Activated CD4-positive, alpha-beta T cell treated with anti-CD3 and anti-CD28 coated beads, Interleukin-2, amount 50 U/mL, for 16 hours (primary cell): ENCODE measurements at regions not wholly inside any gene's neighbourhood (a gene's known extent, or its start where the extent isn't known, plus 50 kb on each side); places are given as distances from the start of the nearest gene placed in this dataset.
A peak's percentile ranks its signal among the peaks of the same experiment; 100 is the strongest.

ENCODE experiments used
- DNase-seq: peaks from one replicate; pipeline ENCODE4 v3.0.0-alpha.2; 2020

GRCh38 chr6:28709478-28710349 lies 184.0 kb downstream of the GPX5 start:
- DNase-seq, result no peak

GRCh38 chr6:28710466-28711191 lies 184.9 kb downstream of the GPX5 start:
- DNase-seq, result peak; percentile 89

DNA sequence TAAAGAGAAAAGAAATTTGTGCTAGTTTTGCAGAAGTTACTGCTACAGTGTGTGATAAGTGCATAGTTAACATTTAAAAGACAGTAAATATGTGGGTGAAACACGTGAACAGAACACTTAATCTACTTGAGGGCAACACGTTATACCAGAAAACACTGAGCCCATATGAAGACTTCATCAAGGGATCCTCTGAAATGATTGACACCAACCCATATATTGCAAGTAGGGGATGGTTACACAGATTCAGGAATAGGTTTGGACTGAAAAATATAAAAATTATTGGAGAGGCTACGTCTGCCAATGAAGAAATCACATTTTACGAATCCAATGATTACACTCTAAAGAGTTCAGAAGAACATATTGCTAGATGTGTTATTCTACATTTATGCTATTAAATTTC lies 185.6 kb downstream of the GPX5 start:
- no peak for DNase-seq

- DNase-seq, result no peak
Observed at GRCh38 chr6:28711788-28712341, 186.2 kb downstream of the GPX5 start.

DNA sequence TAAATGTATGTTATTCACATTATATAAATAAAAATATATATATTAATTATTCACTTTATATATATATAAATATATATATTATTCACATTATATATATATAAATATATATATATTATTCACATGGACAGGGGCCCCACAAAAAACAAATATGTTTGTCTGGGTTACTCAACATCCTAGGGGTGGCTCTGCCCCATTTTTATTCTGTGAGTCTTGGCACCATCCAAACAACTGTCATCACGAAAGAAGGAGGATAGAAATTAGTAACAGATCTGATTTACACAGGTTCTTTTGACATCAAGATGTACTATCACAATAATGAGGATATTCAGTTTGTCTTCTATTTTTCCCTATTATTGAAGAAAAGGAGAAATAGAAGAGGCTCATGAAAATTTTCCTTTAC lies 187.3 kb downstream of the GPX5 start:
- DNase-seq, result no peak

DNA sequence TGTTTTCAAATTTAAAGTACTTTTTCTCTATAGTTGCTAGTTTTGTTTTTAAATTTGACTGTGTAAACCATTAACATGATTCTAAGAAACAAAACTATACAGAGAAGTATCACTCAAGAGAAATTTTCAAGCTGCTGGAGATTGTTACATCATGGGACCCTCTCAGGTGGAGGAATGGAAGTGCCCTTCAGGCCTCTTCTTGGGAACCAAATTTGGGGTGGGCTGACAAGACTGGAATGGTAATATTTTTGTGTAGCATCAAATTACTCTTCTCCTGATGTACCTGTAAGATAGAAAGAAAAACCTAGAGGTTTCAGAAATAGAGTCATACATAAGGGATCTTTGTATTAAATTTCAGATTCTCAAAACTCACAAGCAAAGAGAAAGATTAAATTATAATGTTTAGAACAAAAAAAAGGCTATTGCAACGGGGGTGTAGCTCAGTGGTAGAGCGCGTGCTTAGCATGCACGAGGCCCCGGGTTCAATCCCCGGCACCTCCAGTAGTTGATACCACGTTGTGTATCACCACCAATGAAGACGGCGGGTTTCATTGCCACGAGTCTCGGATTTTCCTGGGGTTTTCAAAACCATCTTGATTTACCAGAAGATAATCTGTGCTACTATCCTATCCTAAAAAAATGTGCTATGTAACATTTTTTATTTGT lies 193.7 kb downstream of the GPX5 start:
- peak; percentile 83 for DNase-seq

DNA sequence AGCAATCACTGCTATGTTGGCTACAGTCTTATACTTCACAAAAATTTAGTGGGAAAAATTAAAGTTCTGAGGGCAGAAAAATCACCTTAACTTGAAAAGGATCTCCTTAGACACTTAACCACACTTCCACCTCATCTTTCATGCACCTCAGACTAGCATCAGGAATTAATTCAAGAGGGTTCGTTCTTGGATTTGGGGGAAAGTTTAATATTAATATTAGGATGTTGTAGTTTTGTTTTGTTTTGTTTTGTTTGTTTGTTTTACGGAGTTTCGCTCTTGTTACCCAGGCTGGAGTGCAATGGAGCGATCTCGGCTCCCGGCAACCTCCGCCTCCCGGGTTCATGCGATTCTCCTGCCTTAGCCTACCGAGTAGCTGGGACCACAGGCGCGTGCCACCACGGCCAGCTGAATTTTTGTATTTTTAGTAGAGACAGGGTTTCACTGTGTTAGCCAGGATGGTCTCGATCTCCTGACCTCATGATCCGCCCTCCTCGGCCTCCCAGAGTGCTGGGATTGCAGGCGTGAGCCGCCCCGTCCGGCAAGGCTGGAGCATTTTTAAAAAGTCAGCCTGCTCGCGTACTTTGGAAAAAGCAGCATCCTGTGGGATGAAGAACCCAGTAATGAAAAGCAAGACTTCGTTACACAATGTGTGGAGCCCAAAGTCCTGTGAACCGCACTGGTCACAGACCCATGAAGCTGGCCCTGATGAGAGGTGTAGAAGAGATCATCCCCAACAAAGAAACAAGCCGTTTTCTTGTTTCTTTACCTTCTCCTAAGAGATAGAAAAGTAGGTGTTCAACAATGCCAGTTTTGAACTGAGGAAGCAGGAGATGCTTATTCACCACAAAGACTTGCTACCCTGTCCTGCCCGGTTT lies 194.9 kb downstream of the GPX5 start:
- DNase-seq, result no peak

GRCh38 chr6:28721372-28721771 lies 195.7 kb downstream of the GPX5 start:
- no peak for DNase-seq

DNA sequence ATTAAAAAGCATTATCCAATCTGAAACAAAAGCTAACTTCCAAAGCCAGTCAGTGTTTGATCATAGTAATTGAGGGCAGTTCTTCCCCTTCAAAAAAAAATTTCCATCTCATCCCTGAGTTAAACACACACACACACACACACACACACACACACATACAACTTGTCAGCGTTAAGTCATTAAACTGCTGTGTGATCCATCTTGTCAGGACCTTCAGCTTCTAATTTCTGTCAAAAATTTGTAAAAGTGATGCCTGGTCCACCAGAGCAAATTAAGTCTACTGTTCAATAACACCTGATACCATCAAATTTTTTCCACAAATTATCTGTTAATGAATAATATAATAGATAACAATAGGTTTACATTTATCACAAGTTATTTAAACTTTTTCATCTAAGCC lies 198.7 kb downstream of the GPX5 start:
- DNase-seq, result no peak

DNA sequence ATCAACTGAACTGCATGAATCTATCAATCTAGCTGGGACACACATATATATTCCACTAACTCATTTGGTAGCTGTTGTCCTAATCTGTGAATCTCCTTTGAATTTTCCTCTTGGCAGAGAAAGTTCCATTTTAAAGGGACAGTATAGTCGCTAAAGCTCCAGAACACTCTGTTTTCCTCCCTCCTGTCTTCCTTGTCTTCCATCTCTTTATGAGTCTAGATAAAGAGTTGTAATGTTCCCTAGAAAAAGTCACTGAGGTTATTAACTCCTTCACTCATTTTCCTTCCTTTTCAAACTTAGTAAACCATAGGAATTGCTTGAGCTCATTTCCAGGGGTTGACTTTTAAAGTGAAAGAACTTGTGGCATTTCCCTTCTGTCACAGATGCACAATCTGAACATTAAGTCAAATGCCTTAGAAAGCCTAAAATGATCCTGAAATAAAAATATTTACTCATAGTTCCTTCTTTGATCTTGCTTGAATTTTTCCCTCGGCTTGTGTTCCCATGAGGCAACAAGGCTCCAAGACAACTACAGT lies 198.4 kb downstream of the TRIM27 start:
- no peak for DNase-seq

- DNase-seq, result peak; percentile 79
Observed at GRCh38 chr6:28725890-28726348, 197.9 kb downstream of the TRIM27 start.

GRCh38 chr6:28726569-28727309 lies 197.0 kb downstream of the TRIM27 start:
- no peak for DNase-seq

DNA sequence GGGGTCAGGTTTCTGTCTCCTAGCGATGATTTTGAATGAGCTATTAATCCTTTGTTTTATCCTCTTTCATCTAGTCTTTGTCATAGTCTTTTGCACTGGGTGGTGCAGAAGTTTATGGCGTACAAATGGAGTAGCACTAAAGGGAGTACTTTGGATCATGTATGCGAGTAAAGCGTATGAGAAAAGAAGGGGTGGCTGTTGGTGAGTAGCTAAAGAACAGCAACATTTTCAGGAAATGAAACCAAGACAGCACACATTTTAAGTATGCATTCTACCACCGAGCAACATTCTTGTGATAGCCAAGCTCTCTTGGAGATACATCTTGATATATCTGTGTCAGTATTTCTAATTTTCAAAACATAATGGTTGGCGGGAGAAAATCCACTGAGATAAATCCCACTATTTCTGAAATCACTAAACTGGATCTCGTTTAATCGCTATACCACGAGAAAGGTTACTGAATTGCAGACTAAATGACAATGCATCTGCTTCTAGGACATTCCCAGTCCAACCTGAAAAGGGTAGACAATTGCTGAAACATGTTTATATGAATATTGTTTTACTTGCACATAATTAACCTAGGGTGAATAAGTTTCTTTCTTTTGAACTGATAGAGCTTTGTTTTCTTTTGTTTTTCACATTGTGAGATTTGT lies 196.1 kb downstream of the TRIM27 start:
- no peak for DNase-seq

GRCh38 chr6:28729501-28730402 lies 194.0 kb downstream of the TRIM27 start:
- DNase-seq, result peak; percentile 23

DNA sequence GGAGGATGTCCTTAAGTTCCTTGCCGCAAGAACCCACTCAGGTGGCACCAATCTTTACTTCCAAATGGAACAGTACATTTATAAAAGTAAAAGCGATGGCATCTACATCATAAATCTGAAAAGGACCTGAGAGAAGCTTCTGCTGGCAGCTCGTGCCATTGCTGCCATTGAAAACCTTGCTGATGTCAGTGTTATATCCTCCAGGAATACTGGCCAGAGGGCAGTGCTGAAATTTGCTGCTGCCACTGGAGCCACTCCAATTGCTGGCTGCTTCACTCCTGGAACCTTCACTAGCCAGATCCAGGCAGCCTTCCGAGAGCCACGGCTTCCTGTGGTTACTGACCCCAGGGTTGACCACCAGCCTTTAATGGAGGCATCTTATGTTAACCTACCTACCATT lies 191.7 kb downstream of the TRIM27 start:
- DNase-seq, result no peak

- no peak for DNase-seq
Observed at GRCh38 chr6:28734443-28734959, 189.3 kb downstream of the TRIM27 start.

- no peak for DNase-seq
Observed at GRCh38 chr6:28736121-28736520, 187.7 kb downstream of the TRIM27 start.

DNA sequence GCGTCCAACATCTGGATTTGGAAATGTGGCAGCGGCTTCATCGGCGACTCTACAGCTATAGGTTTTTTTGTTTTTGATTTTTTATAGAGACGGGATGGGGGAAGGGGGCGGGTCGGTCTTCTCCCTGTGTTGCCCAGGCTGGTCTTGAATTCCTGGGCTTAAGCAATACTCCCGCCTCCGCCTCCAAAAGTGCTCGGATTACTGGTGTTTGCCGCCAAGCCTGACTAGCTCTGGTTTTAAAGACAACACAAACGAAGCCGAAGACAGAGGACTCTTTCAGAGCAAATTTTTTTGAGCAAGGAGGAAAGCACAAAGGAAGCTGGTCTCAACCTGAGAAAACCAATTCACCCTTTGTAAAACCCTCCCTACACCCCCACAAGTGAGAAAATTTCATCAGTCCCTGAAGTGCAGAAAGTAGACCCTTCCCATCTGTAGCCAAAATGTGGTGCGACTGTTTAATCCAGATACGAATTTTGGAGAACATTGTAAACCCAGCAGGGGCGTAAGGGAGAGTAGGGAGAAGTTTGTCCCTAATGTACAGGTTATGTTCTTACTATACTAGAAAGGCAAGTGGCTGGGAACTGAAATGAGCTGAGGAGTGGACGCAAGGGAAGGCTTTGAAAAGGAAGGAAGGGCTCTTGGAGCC lies 185.9 kb downstream of the TRIM27 start:
- DNase-seq, result no peak

- no peak for DNase-seq
Observed at GRCh38 chr6:28738396-28738765, 185.4 kb downstream of the TRIM27 start.
